Colonic mucosa (tissue), 4 donors: ENCODE measurements at regions not wholly inside any gene's neighbourhood (a gene's known extent, or its start where the extent isn't known, plus 50 kb on each side); places are given as distances from the start of the nearest gene placed in this dataset.

Source experiments
- DNase-seq: peaks from one replicate; pipeline ENCODE4 v3.0.0-alpha.2; 2020
- H3K27ac ChIP-seq: fragments of 200-600 bp; one replicate; pipeline ENCODE4 v1.8.0; 2021
- H3K27me3 ChIP-seq: fragments of 200-600 bp; one replicate; pipeline ENCODE4 v1.8.0; 2021
- H3K36me3 ChIP-seq: fragments of 200-600 bp; one replicate; pipeline ENCODE4 v1.8.0; 2021
- H3K4me1 ChIP-seq: fragments of 200-600 bp; one replicate; pipeline ENCODE4 v1.8.0; 2021; ENCODE audit warnings: mild to moderate bottlenecking
- H3K4me3 ChIP-seq: fragments of 200-600 bp; one replicate; pipeline ENCODE4 v1.8.0; 2021
- H3K9ac ChIP-seq, 2 donors: one replicate each; pipeline ENCODE4 v1.7.0; 2013; ENCODE audit warnings: control low read depth in 2 of 2, low read depth in 2 of 2, low read length in 2 of 2
- H3K9me3 ChIP-seq: fragments of 200-600 bp; one replicate; pipeline ENCODE4 v1.8.0; 2021
- CTCF ChIP-seq: fragments of 200-600 bp; IDR thresholded peaks from one replicate; pipeline ENCODE4 v1.8.0; 2022; ENCODE audit warnings: antibody characterized with exemption, mild to moderate bottlenecking
- intact Hi-C: fragments of 100-400 bp; cut with DNase I; formaldehyde crosslinking; loops from one replicate; pipeline ENCODE4 v1.14.1; 2022
- donor health status: healthy.
- donor health status: DM: no; HTN: no; CAD: no.
- donor health status: DM: no; HTN: no; CAD: no.

GRCh38 chr12:115325858-115326257 is 641.9 kb upstream of the TBX3 start:
- no peaks in the 10 kb centered on the region for H3K4me1 ChIP-seq
- DNase-seq = peak; percentile 32

GRCh38 chr12:115324949-115325593 is 641.1 kb upstream of the TBX3 start:
- H3K27me3 ChIP-seq = no peaks in the 10 kb centered on the region
- H3K9me3 ChIP-seq = no peaks in the 10 kb centered on the region
- intact Hi-C loops = no loop called here
- H3K36me3 ChIP-seq = no peaks in the 10 kb centered on the region
- no peak overlapping the region for H3K4me3 ChIP-seq
- no peak overlapping the region for H3K9ac ChIP-seq
- H3K4me1 ChIP-seq = no peaks in the 10 kb centered on the region
- H3K27ac ChIP-seq = no peak overlapping the region
- no peak for TF ChIP-seq CTCF
- no peak for DNase-seq

More at GRCh38 chr12:115325858-115326257, 641.9 kb upstream of the TBX3 start:
- no peaks in the 10 kb centered on the region for H3K27me3 ChIP-seq
- no peaks in the 10 kb centered on the region for H3K36me3 ChIP-seq
- intact Hi-C loops = no loop called here
- no peak overlapping the region for H3K4me3 ChIP-seq
- H3K9ac ChIP-seq = no peak overlapping the region
- no peak for TF ChIP-seq CTCF
- H3K9me3 ChIP-seq = no peaks in the 10 kb centered on the region
- H3K27ac ChIP-seq = no peak overlapping the region

- intact Hi-C loops = no loop called here
Measured at GRCh38 chr12:115323223-115323905, 639.4 kb upstream of the TBX3 start.

GRCh38 chr12:115322275-115322674 is 638.3 kb upstream of the TBX3 start:
- Histone ChIP-seq H3K9me3 (no peaks in the 10 kb centered on the region), H3K36me3 (no peaks in the 10 kb centered on the region), H3K27me3 (no peaks in the 10 kb centered on the region), H3K9ac (no peak overlapping the region), H3K4me1 (no peaks in the 10 kb centered on the region), H3K4me3 (no peak overlapping the region), H3K27ac (no peak overlapping the region)
- no peak for TF ChIP-seq CTCF
- intact Hi-C loops = no loop called here
- DNase-seq = no peak

More at GRCh38 chr12:115323223-115323905, 639.4 kb upstream of the TBX3 start:
- DNase-seq = no peak
- no peak for TF ChIP-seq CTCF
- no peak overlapping the region for H3K27ac ChIP-seq
- H3K27me3 ChIP-seq = no peaks in the 10 kb centered on the region
- no peaks in the 10 kb centered on the region for H3K4me1 ChIP-seq
- no peak overlapping the region for H3K9ac ChIP-seq
- H3K4me3 ChIP-seq = no peak overlapping the region
- no peaks in the 10 kb centered on the region for H3K36me3 ChIP-seq
- no peaks in the 10 kb centered on the region for H3K9me3 ChIP-seq

DNA sequence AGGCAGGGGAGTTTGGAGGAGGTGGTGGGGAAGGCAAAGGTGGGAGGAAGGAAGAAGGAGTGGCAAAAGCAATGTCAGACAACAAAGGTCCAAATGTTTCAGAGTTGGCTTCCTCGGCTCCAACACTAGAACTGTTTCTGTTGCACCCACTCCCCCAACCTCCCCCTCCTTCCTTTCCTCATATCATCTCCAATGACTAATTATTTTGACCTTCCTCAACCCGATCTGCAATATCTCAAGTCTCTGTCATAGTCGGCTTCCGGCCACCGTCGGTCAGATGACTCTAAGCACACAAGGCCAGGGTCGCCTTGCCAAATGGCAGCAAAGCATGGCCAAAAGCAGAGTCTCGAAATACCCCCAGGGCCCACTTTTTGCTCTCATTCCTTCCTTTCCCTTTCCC is 637.0 kb upstream of the TBX3 start:
- no peak overlapping the region for H3K27ac ChIP-seq
- H3K9me3 ChIP-seq = no peaks in the 10 kb centered on the region
- intact Hi-C loops = no loop called here
- no peaks in the 10 kb centered on the region for H3K36me3 ChIP-seq
- H3K4me1 ChIP-seq = no peaks in the 10 kb centered on the region
- H3K4me3 ChIP-seq = no peak overlapping the region
- H3K27me3 ChIP-seq = no peaks in the 10 kb centered on the region
- no peak overlapping the region for H3K9ac ChIP-seq
- no peak for TF ChIP-seq CTCF
- no peak for DNase-seq
